H1 (cell line): ENCODE measurements at regions not wholly inside any gene's neighbourhood (a gene's known extent, or its start where the extent isn't known, plus 50 kb on each side); places are given as distances from the start of the nearest gene placed in this dataset.

Source experiments
- CTCF ChIA-PET: fragments of 300-600 bp; sonication (Branson Sonifier 250); formaldehyde crosslinking; loops from one replicate; lab custom pipeline; 2021; ENCODE audit not compliant: partially characterized antibody; lab: Charles Lee
- POLR2A ChIA-PET: fragments of 300-600 bp; sonication (Branson Sonifier 250); formaldehyde crosslinking; loops from one replicate; lab custom pipeline; 2021; ENCODE audit warnings: inconsistent platforms; ENCODE audit not compliant: partially characterized antibody; lab: Charles Lee
- DNase-seq, 2 experiments: peaks; one replicate each; pipeline versions ENCODE4 v3.0.0 to v3.0.0-alpha.2; 2010 to 2022; ENCODE audit warnings: low spot score in 2 of 2, low read depth in 1 of 2, mixed read lengths in 1 of 2
- FAIRE-seq: peaks from 2 replicates; lab custom pipeline; 2011; peaks lifted over from hg19 to GRCh38; lab: Jason Lieb, UNC
- H2AFZ ChIP-seq: 2 replicates; pipeline ENCODE4 v1.8.1; 2012; ENCODE audit warnings: low read length, inconsistent platforms
- H2AK5ac ChIP-seq: 2 replicates; pipeline ENCODE4 v1.6.1; 2013; ENCODE audit warnings: low read depth, low read length
- H2BK120ac ChIP-seq: replicated peaks from 2 replicates; pipeline ENCODE3; 2013; ENCODE audit warnings: low read depth, low read length, inconsistent platforms
- H2BK12ac ChIP-seq: 2 replicates; pipeline ENCODE4 v1.6.1; 2013; ENCODE audit warnings: low read depth, low read length
- H2BK15ac ChIP-seq: 2 replicates; pipeline ENCODE4 v1.6.1; 2013; ENCODE audit warnings: low read length
- H2BK20ac ChIP-seq: 2 replicates; pipeline ENCODE4 v1.6.1; 2013; ENCODE audit warnings: low read length
- H2BK5ac ChIP-seq: 2 replicates; pipeline ENCODE4 v1.6.1; 2013; ENCODE audit warnings: low read depth, low read length
- H3K14ac ChIP-seq: 2 replicates; pipeline ENCODE4 v1.6.1; 2013; ENCODE audit warnings: inconsistent platforms; ENCODE audit not compliant: insufficient read length
- H3K18ac ChIP-seq: 2 replicates; pipeline ENCODE4 v1.6.1; 2013; ENCODE audit warnings: low read length; ENCODE audit errors: extremely low read depth
- H3K23ac ChIP-seq: 2 replicates; pipeline ENCODE4 v1.6.1; 2013; ENCODE audit warnings: inconsistent platforms; ENCODE audit not compliant: insufficient read length
- H3K23me2 ChIP-seq: 2 replicates; pipeline ENCODE4 v1.6.1; 2013; ENCODE audit warnings: low read depth, low read length
- H3K27ac ChIP-seq: 2 replicates; pipeline ENCODE4 v1.6.1; 2011; ENCODE audit warnings: low read depth, low read length, inconsistent platforms
- H3K27me3 ChIP-seq, 4 experiments: replicated peaks in 1 of 4; 1 replicate in 1 of 4; 2 replicates in 3 of 4; pipeline versions ENCODE4 v1.6.1 to v1.8.1; 2011 to 2013; ENCODE audit warnings: low read length in 3 of 4, mild to moderate bottlenecking in 3 of 4, inconsistent platforms in 2 of 4, mixed read lengths in 2 of 4, moderate library complexity in 1 of 4; ENCODE audit not compliant: control insufficient read depth in 3 of 4, insufficient read depth in 3 of 4; ENCODE audit errors: extremely low read depth in 1 of 4
- H3K36me3 ChIP-seq, 4 experiments: 2 replicates each; pipeline versions ENCODE4 v1.6.1 to v1.8.1; 2011 to 2013; ENCODE audit warnings: mild to moderate bottlenecking in 4 of 4, low read length in 3 of 4, moderate library complexity in 2 of 4, control low read depth in 1 of 4, inconsistent platforms in 1 of 4; ENCODE audit not compliant: insufficient read depth in 4 of 4, control insufficient read depth in 2 of 4
- H3K4ac ChIP-seq: replicated peaks from 2 replicates; pipeline ENCODE3; 2013; ENCODE audit warnings: low read length, low read depth, mixed read lengths, inconsistent platforms; ENCODE audit not compliant: insufficient read length
- H3K4me1 ChIP-seq, 4 experiments: replicated peaks in 1 of 4; 1 replicate in 1 of 4; 2 replicates in 3 of 4; pipeline versions ENCODE4 v1.6.1 to v1.8.1; 2011 to 2013; ENCODE audit warnings: low read length in 3 of 4, inconsistent platforms in 2 of 4, mixed read lengths in 1 of 4; ENCODE audit not compliant: insufficient read depth in 4 of 4, control insufficient read depth in 3 of 4
- H3K4me2 ChIP-seq, 2 experiments: 2 replicates each; pipeline versions ENCODE4 v1.6.1 to v1.8.1; 2011 to 2013; ENCODE audit warnings: low read depth in 2 of 2, low read length in 2 of 2, control low read depth in 1 of 2, inconsistent platforms in 1 of 2, mild to moderate bottlenecking in 1 of 2; ENCODE audit not compliant: insufficient read depth in 1 of 2
- H3K4me3 ChIP-seq, 4 experiments: fragments of 200-600, 300-600 bp in 1 of 4; sonication (generic), shearing (Covaris generic), sonication (Bioruptor Twin) in 1 of 4; 2 replicates each; pipeline versions ENCODE4 v1.5.1 to v1.8.1; 2011 to 2016; ENCODE audit warnings: low read length in 4 of 4, low read depth in 3 of 4, control low read depth in 2 of 4, inconsistent platforms in 2 of 4, mild to moderate bottlenecking in 2 of 4, mixed read lengths in 1 of 4, moderate library complexity in 1 of 4; ENCODE audit not compliant: insufficient read depth in 2 of 4; ENCODE audit errors: extremely low read depth in 1 of 4
- H3K56ac ChIP-seq: replicated peaks from 2 replicates; pipeline ENCODE3; 2013; ENCODE audit warnings: low read depth, mild to moderate bottlenecking, mixed read lengths, low read length, inconsistent platforms; ENCODE audit not compliant: insufficient read length
- H3K79me1 ChIP-seq: 2 replicates; pipeline ENCODE4 v1.6.1; 2013; ENCODE audit warnings: low read depth, low read length, control low read depth
- H3K79me2 ChIP-seq, 2 experiments: 2 replicates each; pipeline versions ENCODE4 v1.6.1 to v1.8.1; 2012 to 2013; ENCODE audit warnings: low read length in 2 of 2, mild to moderate bottlenecking in 2 of 2, inconsistent platforms in 1 of 2; ENCODE audit not compliant: insufficient read depth in 2 of 2, control insufficient read depth in 1 of 2
- H3K9ac ChIP-seq, 4 experiments: replicated peaks in 1 of 4; 1 replicate in 1 of 4; 2 replicates in 3 of 4; pipeline versions ENCODE4 v1.6.1 to v1.8.1; 2011 to 2013; ENCODE audit warnings: low read depth in 3 of 4, low read length in 3 of 4, control low read depth in 2 of 4, mild to moderate bottlenecking in 2 of 4, moderate library complexity in 2 of 4, inconsistent platforms in 1 of 4; ENCODE audit errors: extremely low read depth in 1 of 4
- H3K9me3 ChIP-seq, 2 experiments: 2 replicates each; pipeline versions ENCODE4 v1.6.1 to v1.8.1; 2012 to 2013; ENCODE audit warnings: mild to moderate bottlenecking in 2 of 2, moderate library complexity in 2 of 2, control low read depth in 1 of 2, inconsistent platforms in 1 of 2, low read depth in 1 of 2, low read length in 1 of 2, mixed read lengths in 1 of 2; ENCODE audit not compliant: insufficient read depth in 2 of 2
- H4K20me1 ChIP-seq, 2 experiments: replicated peaks in 1 of 2; 2 replicates each; pipeline versions ENCODE3 to v1.8.1; 2011 to 2013; ENCODE audit warnings: inconsistent platforms in 2 of 2, low read length in 2 of 2, mild to moderate bottlenecking in 1 of 2; ENCODE audit not compliant: insufficient read depth in 2 of 2, control insufficient read depth in 1 of 2
- H4K5ac ChIP-seq: 2 replicates; pipeline ENCODE4 v1.6.1; 2013; ENCODE audit warnings: low read length, low read depth, mixed read lengths, inconsistent platforms; ENCODE audit not compliant: insufficient read length
- H4K8ac ChIP-seq: 2 replicates; pipeline ENCODE4 v1.8.0; 2013; ENCODE audit warnings: mild to moderate bottlenecking, moderate library complexity, low read length, inconsistent platforms; ENCODE audit not compliant: insufficient read depth; ENCODE audit errors: extremely low read depth
- H4K91ac ChIP-seq: replicated peaks from 2 replicates; pipeline ENCODE3; 2013; ENCODE audit warnings: low read length, mixed read lengths, inconsistent platforms; ENCODE audit not compliant: insufficient read length
- RXRA ChIP-seq: IDR thresholded peaks from 2 replicates; pipeline ENCODE4 v1.6.1; 2011; ENCODE audit warnings: low read depth, mild to moderate bottlenecking, low read length, moderate library complexity; ENCODE audit not compliant: insufficient read depth
- WGBS, 2 experiments: shearing (Covaris generic) in 1 of 2; methylation state at CpG; one replicate each; pipeline versions ENCODE4 v1.1.6 to v1.1.7; 2013 to 2015; ENCODE audit warnings: low lambda C conversion rate in 2 of 2, mixed read lengths in 2 of 2, inconsistent platforms in 1 of 2, low coverage in 1 of 2, missing lambda C conversion rate in 1 of 2; ENCODE audit not compliant: insufficient replicate concordance in 2 of 2, insufficient coverage in 1 of 2, insufficient read length in 1 of 2; ENCODE audit errors: extremely low coverage in 1 of 2, missing lambda C conversion rate in 1 of 2; 5-methylcytosine and 5-hydroxymethylcytosine counted together

GRCh38 chr1:213337025-213337678, 286.1 kb downstream of the RPS6KC1 start:
- Histone ChIP-seq H3K79me1 (no peaks in the 10 kb centered on the region), H3K27ac (no peak overlapping the region), H3K9me3 (no peaks in the 10 kb centered on the region), H4K91ac (no peak overlapping the region), H3K4me3 (no peak overlapping the region), H2AK5ac (no peak overlapping the region), H3K4me2 (no peak overlapping the region), H3K79me2 (no peaks in the 10 kb centered on the region), H3K23ac (no peak overlapping the region), H2BK12ac (no peak overlapping the region), H3K14ac (no peak overlapping the region), H3K23me2 (no peaks in the 10 kb centered on the region), H4K5ac (no peak overlapping the region), H4K20me1 (no peaks in the 10 kb centered on the region), H2BK120ac (no peak overlapping the region), H3K4me1 (peaks cover 0 to 2% (median 0%) of the 10 kb centered on the region in 4 experiments; a peak in 1 of 7 replicates), H2BK5ac (no peak overlapping the region), H3K36me3 (no peaks in the 10 kb centered on the region), H3K18ac (no peak overlapping the region), H2BK20ac (no peak overlapping the region), H3K27me3 (no peaks in the 10 kb centered on the region), H2AFZ (no peak overlapping the region), H2BK15ac (no peak overlapping the region), H3K4ac (no peak overlapping the region), H3K56ac (no peak overlapping the region), H4K8ac (no peak overlapping the region), H3K9ac (no peak overlapping the region)
- FAIRE-seq (no peak), DNase-seq (no peak)
- POLR2A ChIA-PET: no interaction called here
- CTCF ChIA-PET: no interaction called here
- WGBS, 2 experiments: 91% methylated on average over 3 of the region's 3 CpGs; no CpG with 5 or more reads in 1 of the 2 experiments
- no peak for TF ChIP-seq RXRA
